22Rv1 (cell line): ENCODE measurements at regions not wholly inside any gene's neighbourhood (a gene's known extent, or its start where the extent isn't known, plus 50 kb on each side); places are given as distances from the start of the nearest gene placed in this dataset.

Source experiments
- ZFX ChIP-seq: fragments of 450-650 bp; IDR thresholded peaks from 2 replicates; pipeline ENCODE4 v1.6.1; 2017; ENCODE audit warnings: antibody characterized with exemption, borderline replicate concordance
- TF ChIP-seq, protein P1 (sequence below): fragments of 450-650 bp; IDR thresholded peaks from 2 replicates; pipeline ENCODE4 v1.5.1; 2017; ENCODE audit warnings: mild to moderate bottlenecking

DNA sequence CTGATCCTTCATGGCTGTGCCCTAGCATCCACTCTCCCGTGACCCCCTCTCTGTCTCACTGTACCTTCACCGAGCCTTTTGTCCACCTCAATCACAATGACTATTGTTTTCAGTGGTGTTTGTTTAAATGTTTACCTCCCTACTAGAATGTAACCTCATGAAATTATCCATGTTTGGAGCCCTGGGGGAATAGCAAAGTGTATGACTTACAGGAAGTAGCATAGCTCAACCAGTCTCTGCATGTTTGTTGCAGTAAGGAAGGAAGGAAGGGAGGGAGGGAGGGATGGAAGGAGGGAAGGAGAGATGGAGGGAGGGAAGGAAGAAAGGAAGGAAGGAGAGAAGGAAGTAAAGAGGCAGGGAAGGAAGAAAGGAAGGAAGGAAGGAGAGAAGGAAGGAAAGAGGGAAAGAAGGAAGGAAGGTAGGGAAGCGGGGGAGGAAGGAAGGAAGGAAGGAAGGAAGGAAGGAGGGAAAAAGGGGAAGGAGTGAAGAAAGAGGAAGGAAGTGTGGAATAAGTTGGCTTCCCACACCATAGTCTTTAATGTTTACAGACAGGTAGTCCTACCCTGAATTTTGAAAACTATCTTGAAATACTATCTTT is 421.4 kb downstream of the COG6 start:
- TF ChIP-seq, protein P1, sequence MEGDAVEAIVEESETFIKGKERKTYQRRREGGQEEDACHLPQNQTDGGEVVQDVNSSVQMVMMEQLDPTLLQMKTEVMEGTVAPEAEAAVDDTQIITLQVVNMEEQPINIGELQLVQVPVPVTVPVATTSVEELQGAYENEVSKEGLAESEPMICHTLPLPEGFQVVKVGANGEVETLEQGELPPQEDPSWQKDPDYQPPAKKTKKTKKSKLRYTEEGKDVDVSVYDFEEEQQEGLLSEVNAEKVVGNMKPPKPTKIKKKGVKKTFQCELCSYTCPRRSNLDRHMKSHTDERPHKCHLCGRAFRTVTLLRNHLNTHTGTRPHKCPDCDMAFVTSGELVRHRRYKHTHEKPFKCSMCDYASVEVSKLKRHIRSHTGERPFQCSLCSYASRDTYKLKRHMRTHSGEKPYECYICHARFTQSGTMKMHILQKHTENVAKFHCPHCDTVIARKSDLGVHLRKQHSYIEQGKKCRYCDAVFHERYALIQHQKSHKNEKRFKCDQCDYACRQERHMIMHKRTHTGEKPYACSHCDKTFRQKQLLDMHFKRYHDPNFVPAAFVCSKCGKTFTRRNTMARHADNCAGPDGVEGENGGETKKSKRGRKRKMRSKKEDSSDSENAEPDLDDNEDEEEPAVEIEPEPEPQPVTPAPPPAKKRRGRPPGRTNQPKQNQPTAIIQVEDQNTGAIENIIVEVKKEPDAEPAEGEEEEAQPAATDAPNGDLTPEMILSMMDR = no peak
- TF ChIP-seq ZFX = no peak
